ENCODE measurements at regions not wholly inside any gene's neighbourhood (a gene's known extent, or its start where the extent isn't known, plus 50 kb on each side); places are given as distances from the start of the nearest gene placed in this dataset.

DNA sequence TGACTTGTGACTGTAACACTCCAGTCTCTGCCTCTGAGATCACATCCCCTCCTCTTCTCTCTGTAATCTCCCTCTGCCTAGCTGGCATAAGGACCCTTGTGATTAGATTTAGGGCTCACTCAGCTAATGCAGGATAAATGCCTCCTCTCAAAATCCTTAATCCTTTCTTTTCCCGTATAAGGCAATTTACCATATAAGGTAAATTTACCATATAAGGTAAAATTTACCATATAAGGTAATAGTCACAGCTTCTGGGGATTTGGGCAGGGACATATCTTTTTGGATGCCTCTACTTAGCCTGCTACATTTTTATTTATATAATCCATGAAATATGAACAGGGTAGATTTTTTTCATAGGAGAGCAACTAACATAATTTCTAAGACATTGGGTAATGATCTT, 318.0 kb upstream of the PUM3 start:
- no peak for FAIRE-seq

DNA sequence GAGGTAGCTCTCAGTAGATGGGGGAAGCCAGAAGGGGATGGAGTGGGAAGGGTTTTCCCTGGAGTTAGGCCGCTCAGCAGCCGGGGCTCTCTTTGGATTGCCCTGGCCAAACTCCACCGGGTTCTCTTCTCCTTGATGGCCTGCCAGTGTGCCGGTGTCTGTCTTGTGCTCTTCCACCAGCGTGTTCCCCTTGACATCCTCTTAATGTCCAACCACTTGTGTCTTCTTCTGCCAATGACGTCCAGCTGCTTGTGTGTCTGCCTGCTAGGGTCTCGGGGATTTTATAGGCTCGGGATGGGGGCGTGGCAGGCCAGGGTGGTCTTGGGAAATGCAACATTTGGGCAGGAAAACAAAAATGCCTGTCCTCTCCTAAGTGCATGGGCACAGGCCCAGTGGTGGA, 313.1 kb upstream of the PUM3 start:
- no peak for FAIRE-seq

DNA sequence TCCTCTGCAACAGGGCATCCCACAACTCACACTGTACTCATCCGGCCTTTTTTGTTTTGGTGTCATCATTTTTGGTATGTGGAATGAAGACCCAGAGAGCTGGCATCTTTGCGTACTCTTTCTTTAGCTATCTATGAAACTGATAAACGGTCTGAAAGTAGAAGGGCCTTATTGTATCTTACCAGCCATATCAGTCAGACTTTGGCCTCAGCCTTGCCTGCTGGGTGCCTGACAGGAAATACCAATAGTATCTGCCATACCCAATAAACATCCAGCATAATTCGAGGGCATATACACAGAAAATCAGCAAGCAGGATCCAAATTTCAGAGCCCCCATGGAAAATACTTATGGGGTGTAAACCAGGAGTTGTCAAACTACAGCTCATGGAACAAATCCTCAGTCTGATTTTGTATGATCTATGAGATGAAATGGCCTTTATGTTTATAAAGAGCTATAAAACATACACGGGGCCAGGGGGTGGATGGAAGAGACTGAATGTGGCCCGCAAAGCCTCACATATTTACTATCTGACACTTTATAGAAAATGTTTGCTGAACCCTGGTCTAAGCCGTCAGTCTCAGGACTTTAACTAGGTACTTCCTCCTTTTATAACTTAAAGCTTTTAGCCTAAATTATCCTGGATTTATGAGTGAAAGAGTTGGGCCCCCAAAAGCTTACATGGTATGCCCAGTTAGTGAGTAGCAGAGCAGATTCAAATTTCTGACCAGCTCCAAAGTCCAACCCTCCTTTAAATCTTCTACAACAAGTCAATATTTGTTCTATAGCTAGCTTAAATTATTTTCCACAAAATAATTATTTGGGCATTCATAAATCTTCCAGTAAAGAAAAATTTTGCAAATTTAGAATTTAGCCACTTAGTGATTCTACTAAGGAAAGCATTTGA, 308.0 kb upstream of the PUM3 start:
- FAIRE-seq, result no peak

DNA sequence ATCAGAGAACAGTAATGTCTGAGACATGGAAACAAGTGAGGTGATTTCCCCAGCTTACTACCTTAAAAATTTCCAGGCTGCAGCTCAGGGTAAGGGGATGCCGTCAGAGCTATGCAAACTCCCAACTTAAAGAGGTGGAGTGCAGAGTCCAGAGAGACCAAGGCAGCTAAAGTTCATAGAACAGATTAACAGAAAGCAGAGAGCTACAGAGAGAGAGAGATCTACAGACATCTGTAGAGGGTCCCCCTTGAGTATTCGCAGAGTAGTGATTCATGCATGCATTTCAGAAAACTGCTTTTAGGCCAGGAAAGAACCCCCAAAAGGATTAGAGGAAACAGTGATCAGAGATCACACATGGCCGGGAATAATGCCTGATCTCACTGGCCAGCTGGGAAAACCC, 306.2 kb upstream of the PUM3 start:
- FAIRE-seq, result no peak

DNA sequence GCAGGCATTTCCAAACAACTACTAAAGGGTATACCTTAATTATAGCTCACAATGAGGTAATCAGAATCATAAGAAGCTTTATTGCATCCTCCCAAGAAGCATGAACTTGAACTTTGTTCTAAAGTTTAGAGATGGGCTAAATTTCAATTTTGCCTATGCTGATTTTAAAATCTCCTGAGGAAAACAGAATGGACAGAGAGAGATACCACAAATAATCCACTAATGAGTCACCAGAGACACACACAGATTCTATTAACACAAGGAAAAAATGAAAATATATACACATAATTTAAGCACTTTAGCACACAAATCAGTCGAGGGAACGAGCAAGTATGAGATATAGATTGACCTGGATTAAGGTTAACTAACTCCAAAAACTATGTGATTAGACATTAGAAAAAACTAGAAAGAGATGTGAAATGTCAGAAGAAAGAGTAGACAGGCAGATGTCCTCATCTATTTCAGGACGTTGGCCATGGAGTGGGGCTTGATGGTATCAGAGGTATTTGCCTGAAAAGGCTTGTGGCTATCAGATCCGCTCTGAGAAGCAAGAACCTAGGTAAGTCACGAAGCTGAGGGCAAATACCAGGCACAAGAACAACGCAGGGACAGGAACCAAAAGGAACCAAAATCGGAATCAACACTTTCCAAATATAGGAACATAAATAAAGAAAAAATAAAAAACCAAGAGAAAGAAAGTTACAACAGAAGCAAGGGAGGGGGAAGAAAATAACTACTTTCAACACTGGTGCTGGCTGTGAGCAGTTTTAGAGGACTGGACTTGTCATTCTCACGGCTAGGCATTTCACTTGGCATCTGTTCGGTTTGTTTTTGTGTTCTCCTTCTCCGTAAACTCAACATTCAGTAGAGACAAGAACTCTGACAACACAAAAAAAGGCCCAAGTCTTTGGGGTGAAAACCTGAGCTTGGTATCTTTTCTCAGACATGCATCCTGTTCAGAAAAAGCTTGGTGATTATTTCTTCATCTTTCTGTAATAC, 294.6 kb upstream of the PUM3 start:
- FAIRE-seq, result no peak

DNA sequence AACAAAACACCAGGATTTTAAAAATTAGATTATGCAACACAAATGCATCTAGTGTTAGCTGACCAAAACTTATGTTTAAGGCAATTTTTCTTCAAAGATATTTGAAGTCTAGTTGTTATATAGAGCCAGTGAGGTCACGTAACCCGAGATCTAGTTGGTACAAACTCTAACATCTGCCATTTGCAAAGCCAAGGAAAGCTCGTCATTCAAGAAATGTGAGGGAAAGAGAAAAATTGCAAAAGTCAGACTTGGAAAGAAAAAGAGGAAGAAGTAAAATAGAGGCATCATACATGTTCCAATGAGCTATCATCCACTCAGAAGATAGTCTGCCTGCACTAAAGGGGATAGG, 293.4 kb upstream of the PUM3 start:
- FAIRE-seq, result no peak

DNA sequence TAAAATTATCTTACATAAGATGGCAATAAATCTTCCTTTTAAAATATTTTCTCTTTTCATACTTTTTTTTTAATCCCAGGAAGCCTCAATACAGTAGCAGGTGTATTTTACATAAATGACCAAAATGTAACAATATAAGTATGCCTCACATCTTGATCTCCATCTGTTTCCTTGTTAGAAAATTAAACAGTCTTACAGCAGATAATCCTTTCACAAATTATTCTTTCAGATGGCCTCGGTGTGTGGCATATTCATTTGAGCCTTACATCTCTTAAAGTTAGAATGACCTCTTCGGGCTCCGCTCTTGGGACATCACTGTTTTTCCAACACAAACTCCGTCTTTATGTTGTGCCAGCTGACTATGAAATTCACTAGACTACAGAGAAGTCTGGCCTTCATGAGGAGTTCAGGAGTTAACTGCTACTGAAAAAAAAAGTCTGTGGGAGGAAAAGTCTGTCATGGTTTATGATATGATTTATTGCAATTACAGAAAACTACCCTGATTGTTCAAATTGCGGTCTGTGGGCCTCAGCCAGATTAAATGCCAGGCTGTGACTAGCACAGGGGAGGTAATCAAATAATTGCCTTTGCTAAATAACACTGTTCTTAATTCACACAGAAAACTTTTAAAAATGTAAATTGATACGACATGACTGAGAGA, 292.9 kb upstream of the PUM3 start:
- FAIRE-seq, result no peak

DNA sequence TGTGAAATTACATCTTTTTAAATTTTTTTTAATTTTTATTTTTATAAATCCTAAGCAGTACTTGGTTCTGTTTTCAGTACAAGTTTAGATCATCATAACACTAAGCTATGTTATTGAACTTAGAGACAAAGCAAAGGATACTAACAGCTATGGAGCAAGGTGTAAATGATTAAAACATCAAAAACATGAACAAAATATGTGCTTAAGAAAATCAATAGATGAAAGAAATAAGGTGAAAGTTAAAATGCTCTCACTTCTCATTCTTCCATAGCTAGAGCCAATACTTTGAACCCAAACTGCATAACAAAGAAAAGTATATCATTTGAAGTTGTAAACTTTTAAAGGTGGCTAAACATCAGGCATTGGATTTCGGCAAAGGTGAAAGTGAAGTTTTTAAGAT, 292.3 kb upstream of the PUM3 start:
- no peak for FAIRE-seq

DNA sequence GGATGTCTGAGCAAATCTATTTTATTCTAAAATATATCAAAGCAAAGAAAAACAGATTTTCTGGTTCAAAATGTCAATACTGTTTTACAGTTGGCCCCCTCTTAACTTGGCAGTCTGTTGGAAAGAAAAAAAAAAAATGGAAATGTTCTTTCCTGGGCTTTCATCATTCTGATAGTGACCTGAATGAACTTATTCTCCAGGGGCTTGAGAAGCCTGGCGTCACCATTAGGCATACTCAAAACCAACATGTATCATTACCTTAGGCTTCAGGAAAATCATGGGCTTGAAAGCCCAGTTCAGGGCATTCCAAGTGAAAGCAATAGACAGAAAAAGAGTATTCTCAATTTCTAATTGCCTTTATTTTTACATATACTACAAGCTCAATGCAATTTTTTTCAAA, 283.7 kb upstream of the PUM3 start:
- no peak for FAIRE-seq

DNA sequence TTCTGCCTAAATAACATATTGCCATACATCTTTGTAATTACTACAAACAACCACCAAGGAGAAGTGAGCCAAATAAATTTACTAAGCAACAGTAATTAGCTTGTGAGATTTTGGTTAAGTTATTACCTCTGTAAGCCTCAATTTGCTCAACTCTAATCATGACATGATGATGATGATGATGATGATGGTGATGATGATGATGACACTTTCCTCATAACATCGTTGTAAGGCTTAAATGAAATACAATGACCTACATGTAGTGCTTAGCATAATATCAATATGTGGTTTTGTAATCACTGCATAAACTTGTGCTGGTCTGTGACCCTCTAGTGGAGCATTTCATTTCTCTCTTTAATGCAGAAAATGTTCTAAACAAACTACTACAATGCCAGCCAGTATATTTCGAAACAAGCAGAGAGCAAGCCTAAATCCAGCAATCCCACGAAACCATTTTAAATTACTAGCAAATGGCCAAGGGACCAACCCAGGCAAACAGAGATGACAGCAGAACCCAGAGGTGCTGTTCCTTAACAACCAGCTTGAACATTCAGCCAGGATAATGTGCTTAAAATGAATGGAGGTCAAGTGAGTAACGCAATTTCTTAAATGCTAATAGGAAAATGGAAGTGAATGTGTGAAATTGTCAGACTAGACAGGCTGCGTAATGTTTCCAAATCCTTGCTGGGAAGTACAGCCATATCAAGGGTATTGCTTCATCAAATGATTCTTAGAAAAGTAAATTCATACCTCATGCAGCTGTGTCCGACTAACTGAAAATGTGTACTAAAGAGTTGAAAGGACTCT, 281.9 kb upstream of the PUM3 start:
- no peak for FAIRE-seq

DNA sequence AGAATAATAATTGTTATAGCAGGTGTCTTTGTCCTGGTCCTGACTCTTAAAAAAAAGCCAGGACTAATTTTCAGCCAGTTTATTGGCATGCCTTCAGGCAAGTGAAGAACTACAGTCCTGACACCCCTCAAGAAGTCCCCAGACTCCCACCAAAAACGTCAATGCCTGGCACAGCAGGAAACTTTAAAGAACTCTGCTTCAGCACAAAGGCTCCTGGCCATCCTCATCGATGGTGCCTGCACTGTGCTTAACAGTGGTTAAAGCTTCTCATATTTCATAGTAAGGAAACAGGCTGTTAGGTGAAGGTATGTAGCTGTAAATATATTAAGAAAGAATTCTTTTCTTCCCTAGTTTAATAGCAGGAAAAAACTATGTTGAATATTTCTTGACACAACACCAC, 280.1 kb upstream of the PUM3 start:
- FAIRE-seq, result no peak

DNA sequence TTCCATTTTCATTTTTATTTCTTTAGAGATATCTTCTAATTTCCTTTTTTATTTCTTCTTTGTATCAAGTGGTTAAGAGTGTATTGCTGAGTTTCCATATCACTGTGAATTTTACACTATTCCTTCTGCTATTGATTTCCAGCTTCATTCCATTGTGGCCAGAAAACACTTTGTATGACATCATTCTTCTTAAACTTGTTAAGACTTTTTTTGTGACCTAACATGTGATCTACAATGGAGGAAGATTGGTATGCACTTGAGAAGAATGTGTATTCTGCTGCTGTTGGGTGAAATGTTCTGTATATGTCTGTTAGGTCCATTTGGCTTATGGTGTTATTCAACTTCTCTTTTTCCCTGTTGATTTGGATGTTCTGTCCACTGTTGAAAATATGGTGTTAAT, 274.2 kb upstream of the PUM3 start:
- no peak for FAIRE-seq

DNA sequence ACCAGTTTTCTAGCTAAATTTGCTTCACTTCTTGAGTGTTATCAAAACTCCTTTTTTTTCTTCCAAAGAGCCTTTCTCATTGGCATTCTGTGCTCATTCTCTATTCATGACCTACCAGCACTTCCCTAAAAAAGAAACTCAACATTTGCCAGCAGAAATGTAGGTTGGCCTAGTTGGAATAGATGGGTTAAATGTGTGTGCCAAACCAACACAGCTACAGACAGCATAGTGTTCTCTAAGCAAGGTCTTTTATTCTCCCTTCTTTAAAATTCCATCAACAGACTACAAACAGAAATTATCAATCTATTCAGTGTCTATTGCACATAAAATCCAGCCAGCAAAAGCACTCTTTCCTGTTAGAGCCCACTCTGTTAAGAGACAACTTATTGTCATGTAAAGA, 255.8 kb upstream of the PUM3 start:
- FAIRE-seq, result no peak

DNA sequence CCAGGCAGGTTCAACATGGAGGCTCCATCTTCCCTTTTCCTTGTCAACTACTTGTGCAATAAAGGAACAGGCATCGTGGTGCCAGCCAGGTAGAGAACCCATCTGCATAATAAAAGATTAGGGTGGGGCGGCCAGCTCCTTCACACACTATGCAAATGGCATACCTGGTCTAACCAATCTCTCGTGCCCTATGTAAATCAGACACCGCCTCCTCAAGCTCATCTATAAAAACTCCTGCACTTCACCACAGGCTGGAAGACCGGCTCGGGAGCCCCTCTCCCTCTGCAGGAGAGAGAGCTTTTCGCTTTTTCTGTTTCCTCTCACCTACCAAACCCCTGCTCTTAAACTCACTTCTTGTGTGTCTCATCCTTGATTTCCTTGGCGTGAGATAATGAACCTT, 244.3 kb upstream of the PUM3 start:
- no peak for FAIRE-seq

DNA sequence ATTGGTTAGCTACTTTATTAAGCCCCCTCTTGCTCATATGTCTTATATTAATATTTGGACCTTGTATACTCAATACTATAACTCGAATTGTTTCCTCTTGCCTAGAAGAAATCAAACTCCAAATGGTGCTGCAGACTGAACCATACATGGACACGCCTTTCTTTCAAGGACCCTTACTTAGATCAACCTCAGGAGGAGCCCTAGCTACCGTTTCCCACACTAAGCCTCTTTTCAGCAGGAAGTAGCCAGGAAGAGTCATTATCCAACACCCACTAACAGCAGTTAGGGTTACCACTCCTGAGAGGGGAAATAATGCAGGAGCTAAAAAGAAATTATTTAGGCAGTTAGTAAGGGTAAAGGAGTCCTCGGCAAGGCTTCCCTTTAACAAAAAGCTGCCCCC, 243.8 kb upstream of the PUM3 start:
- no peak for FAIRE-seq

DNA sequence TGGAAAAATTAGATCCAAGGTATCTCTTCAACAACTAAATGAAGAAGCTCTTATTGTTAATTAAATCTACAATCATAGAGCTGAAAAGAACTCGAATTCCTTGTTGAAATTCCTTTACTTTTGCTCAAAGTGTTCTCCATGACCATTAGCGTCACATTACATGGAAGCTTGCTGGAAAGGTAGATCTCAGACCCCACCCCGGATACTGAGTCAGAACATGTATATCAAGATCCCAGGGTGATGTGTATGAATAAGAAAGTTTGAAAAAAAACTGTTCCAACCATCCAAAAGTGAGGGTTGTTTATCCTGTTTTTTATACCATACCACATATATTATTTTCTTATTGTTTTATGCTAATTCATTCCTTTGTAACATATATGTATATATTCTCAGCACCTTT, 237.1 kb upstream of the PUM3 start:
- no peak for FAIRE-seq

DNA sequence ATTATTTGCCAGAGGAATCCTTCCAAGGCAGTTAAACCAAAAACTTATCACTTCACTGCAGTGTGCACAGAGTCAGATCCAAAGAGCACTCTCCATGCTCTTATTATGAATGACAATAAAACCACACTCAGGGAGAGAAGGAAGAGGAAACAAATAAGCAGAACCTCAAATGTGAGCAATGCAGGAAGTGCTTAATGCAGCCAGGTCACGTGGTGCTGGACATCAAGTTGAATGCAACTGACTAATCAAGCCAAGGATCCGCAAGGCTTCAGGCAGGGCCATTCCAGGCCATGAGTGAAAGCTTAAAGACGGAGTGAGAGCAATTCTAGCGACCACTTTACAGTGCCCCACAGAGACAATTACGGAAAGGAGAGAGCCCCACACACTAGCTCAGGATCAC, 230.4 kb upstream of the PUM3 start:
- no peak for FAIRE-seq

DNA sequence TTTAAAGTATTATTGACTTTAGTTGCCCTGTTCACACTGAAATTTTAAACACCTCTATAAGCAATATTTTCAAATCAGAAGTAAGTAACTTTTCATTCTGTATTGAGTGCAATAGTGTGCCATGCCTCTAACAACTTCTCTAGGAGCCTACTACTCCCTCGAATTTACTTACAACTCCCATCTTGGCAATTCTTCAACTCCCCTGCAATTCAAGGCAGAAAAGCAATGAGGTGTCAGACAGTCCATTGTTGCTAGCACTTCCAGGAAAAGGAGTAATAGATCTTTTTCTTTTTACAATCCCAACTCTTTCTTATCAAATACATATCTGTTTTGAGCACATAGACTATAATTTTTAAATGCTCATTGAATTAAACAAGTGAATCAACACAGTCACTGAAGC, 222.7 kb upstream of the PUM3 start:
- FAIRE-seq, result no peak

DNA sequence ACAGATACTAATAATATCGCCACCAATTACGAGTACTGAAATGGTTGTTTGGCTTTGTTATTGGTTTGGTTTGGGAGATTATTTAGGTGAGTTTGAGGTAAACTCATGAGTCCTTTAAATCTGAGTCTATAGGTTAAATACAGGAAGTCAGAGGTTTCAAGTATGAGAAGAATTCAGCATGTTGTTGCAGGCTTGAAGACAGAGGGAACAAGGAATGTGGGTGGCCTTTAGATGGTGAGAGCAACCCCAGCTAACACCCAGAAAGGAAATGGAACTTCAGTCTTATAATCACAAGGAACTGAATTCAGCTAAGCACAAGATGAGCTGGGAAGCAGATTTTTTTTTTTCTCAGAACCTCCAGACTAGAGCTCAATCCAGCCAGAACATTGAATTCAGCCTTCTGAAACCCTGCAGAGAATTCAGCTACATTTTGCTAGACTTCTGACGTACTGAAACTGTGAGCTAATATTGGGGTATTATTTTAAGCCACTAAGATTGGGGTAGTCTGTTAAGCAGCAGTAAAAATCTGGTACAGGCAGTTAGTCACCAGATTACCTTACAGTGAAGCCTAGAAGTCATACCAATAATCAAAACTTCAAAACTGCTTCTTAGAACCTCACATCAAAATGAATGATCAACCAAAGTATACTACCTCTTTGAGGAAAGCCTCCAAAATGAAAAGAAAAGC, 216.0 kb upstream of the PUM3 start:
- no peak for FAIRE-seq

DNA sequence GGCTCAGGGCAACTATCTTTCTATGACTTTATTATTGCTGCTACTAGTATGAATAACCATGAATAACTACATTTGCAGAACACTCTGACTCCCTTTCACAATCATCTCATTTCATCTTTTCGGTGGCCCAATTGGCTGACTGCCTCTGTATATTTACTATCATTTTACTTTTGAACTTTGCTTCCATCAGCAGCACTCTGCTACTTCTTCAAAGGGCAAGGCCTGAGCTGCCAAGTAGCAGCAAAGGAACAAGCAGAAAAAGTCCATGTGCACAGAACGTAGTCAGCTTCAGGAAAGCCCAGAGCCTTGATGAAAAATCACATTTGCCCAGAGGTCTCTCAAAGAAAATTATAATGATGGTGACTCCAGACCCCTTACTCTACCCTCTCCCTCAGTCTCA, 214.5 kb upstream of the PUM3 start:
- no peak for FAIRE-seq

DNA sequence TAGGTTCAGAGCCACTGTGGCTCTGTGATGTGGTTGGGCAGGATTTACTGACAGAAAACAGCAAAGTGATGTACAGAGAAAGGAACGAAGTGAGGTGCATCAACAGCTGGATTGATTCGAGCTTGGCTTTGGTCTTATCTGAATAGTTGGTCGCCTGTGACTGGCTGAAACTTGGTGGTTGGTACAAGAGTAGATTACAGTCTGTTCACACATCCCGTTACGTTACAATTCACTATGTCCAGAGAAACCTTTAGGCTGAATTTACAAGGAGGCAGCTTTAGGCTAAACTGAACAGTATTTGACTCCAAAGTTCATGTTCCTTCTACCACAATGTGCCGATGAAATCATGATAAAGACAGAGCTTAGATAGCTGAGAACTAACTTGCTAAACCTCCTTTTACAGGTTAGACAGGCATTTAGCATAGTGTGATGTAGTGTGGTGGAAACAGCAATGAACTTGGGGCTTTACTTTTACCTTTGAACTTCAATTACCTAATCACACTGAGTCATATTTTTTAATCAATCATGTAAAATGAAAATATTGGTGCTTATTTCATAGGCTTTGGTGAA, 210.2 kb upstream of the PUM3 start:
- no peak for FAIRE-seq

DNA sequence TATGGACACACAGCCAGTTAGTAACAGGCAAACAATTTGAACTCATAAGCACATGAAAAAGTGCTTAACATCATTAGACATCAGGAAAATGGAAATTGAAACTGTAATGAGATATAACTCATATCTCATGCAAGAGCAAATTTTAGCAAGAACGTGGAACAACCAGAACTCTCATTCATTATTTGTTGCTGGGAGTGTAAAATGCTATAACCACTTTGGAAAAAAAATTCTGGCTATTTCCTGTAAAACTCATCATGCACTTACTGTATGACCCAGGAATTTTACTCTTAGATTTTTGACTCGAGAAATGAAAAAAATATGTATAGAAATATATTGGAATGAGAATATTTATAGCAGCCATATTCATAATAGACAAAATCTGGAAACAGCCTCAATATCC, 205.7 kb upstream of the PUM3 start:
- no peak for FAIRE-seq
